ENCODE measurements at regions not wholly inside any gene's neighbourhood (a gene's known extent, or its start where the extent isn't known, plus 50 kb on each side); places are given as distances from the start of the nearest gene placed in this dataset.

GRCh38 chr20:51321343-51322163 lies 221.0 kb downstream of the NFATC2 start:
- Histone ChIP-seq H3K9me3 (peaks cover 6% of the 10 kb centered on the region), H3K4me1 (no peaks in the 10 kb centered on the region), H3K36me3 (ENCODE audit: insufficient read depth in 1 of 2, low read depth in 1 of 2) (no peaks in the 10 kb centered on the region), H3K4me3 (no peak overlapping the region), H3K27me3 (ENCODE audit: insufficient read depth in 3 of 3, low read length in 2 of 3) (peaks cover 0 to 20% (median 3%) of the 10 kb centered on the region in 3 donors), H3K27ac (no peak overlapping the region)
- ATAC-seq (no peak), DNase-seq (no peak)
- no peak for TF ChIP-seq CTCF (IDR thresholded peaks at IDR 0.05)
- 74 to 82% (median 79%) methylated on average over 17 of the region's 17 CpGs for WGBS, 3 donors
- intact Hi-C loops (cut with DNase I), result no loop called here

GRCh38 chr20:51319522-51319921 lies 223.0 kb downstream of the NFATC2 start:
- H3K9me3 ChIP-seq, result no peaks in the 10 kb centered on the region
- WGBS, 3 donors, result 63 to 67% (median 65%) methylated on average over 5 of the region's 5 CpGs
- peaks cover 0 to 22% (median 3%) of the 10 kb centered on the region in 3 donors for H3K27me3 ChIP-seq (ENCODE audit: insufficient read depth in 3 of 3, low read length in 2 of 3)
- no peaks in the 10 kb centered on the region for H3K36me3 ChIP-seq (ENCODE audit: insufficient read depth in 1 of 2, low read depth in 1 of 2)
- no peak overlapping the region for H3K4me3 ChIP-seq
- H3K4me1 ChIP-seq, result no peaks in the 10 kb centered on the region
- TF ChIP-seq CTCF (IDR thresholded peaks at IDR 0.05), result no peak
- intact Hi-C loops (cut with DNase I), result no loop called here
- H3K27ac ChIP-seq, result no peak overlapping the region
- ATAC-seq, result no peak
- DNase-seq, result no peak

GRCh38 chr20:51318058-51318949 lies 224.2 kb downstream of the NFATC2 start:
- no peak for ATAC-seq
- intact Hi-C loops (cut with DNase I), result no loop called here
- WGBS, 3 donors, result 45 to 49% (median 48%) methylated on average over 27 of the region's 27 CpGs
- no peak for DNase-seq
- Histone ChIP-seq H3K36me3 (ENCODE audit: insufficient read depth in 1 of 2, low read depth in 1 of 2) (no peaks in the 10 kb centered on the region), H3K9me3 (no peaks in the 10 kb centered on the region), H3K27ac (no peak overlapping the region), H3K4me3 (no peak overlapping the region), H3K27me3 (ENCODE audit: insufficient read depth in 3 of 3, low read length in 2 of 3) (peaks cover 0 to 16% (median 3%) of the 10 kb centered on the region in 3 donors), H3K4me1 (no peaks in the 10 kb centered on the region)
- TF ChIP-seq CTCF (IDR thresholded peaks at IDR 0.05), result peak; percentile 33

GRCh38 chr20:51315390-51315789 lies 227.1 kb downstream of the NFATC2 start:
- Histone ChIP-seq H3K27me3 (ENCODE audit: insufficient read depth in 3 of 3, low read length in 2 of 3) (peaks cover 0 to 16% (median 5%) of the 10 kb centered on the region in 3 donors), H3K9me3 (no peaks in the 10 kb centered on the region), H3K27ac (no peak overlapping the region), H3K4me3 (no peak overlapping the region), H3K4me1 (no peaks in the 10 kb centered on the region), H3K36me3 (ENCODE audit: insufficient read depth in 1 of 2, low read depth in 1 of 2) (no peaks in the 10 kb centered on the region)
- ATAC-seq, result no peak
- intact Hi-C loops (cut with DNase I), result no loop called here
- no peak for DNase-seq
- TF ChIP-seq CTCF (IDR thresholded peaks at IDR 0.05), result no peak
